Stimulated activated CD8-positive, alpha-beta memory T cell treated with anti-CD3 and anti-CD28 coated beads, Interleukin-2, amount 100 ng/mL, for 48 hours (primary cell): ENCODE measurements at regions not wholly inside any gene's neighbourhood (a gene's known extent, or its start where the extent isn't known, plus 50 kb on each side); places are given as distances from the start of the nearest gene placed in this dataset.
"Not testable (repeated sequence)": the region's sequence is repeated elsewhere in the genome, so short reads cannot be mapped to it uniquely, and the experiment has no call there.

Experiments used
- DNase-seq, 2 donors: peaks; one replicate each; pipeline ENCODE4 v3.0.0-alpha.2; 2020; ENCODE audit warnings: low read depth in 2 of 2

DNA sequence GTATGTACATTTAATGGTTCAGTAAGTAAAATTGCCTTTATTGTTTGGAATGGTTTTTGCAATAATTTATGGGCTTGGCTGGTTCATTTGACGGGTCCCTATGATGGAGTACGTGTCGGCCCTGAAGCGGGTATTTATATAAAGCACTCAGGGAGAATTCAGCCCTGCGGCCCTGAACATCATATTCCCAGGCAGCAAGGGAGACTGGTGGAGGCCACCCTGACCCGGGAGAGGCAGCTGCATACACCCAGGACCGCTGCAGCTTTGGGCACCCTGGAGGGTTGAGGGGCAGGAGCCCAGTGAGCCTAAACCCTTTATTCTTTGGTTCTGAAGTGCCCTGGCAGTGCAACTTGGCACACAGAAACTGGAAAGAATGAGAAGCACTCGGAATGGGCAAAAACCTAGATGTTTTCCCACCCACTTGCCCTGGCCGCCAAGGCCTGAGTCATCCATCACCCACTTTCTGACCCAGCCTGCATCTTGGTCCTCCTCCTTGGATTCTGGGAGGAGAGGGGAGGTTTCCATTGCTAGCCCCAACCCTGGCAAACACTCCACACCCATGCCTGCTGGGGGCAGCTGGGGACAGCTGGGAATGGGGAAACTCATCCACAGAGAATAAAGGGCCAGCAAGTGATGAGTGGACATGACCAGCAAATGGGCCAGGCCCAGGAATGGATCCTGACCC lies 162.2 kb upstream of the TNRC6C start:
- no peak for DNase-seq

DNA sequence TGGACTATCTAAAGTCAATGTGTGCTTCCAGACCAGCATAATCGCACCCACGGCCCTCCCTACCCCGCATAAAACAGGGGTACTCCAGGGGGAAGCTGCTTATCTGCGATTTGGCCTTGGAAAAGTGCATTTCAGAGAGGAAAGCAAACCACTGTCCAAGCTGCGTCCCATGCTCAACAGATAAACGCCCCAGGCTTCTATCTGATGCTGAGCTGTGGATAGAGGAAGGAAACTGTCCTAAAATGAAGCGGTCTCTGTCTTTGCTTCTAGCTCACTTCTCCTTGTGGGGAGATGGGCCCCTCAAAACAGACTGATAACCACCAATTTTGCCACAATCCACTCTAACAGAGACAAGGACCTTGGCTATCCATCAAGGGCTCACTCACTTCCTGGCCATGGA lies 160.5 kb upstream of the TNRC6C start:
- no peak for DNase-seq

DNA sequence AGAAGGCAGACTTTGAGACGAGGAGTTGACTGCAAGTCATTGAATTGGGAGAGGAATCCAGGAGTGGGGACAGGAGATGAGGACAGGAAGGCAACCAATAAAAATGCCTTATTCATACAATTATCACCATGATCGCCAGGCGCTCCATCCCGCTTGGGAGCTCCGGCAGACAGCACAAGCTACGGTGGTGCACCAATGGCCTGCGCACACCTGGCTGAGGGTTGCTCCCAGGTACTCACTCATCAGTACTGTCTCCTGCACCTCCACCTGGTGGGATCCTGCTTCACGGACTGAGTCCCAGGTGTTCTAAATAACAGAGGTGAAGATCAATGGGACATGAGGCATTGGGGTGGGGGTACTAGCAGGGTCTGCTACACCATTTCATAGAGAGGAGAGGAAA lies 160.0 kb upstream of the TNRC6C start:
- DNase-seq, result no peak

GRCh38 chr17:77800816-77801215 lies 157.7 kb upstream of the TNRC6C start:
- DNase-seq, result no peak

GRCh38 chr17:77801545-77802332 lies 156.8 kb upstream of the TNRC6C start:
- DNase-seq, result no peak

DNA sequence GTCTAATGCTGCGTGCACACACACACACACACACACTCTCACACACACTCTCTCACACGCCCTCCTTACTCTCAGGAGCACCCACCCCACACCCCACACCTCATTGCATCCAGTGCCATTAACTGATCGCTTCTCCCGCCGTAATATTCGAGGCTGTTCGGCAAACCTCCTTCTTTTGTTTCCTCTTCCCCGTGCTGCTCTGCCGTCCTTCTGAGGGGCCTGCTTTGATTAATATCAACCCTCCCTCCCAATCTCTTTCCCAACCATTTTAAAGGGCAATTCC lies 156.2 kb upstream of the TNRC6C start:
- no peak for DNase-seq

DNA sequence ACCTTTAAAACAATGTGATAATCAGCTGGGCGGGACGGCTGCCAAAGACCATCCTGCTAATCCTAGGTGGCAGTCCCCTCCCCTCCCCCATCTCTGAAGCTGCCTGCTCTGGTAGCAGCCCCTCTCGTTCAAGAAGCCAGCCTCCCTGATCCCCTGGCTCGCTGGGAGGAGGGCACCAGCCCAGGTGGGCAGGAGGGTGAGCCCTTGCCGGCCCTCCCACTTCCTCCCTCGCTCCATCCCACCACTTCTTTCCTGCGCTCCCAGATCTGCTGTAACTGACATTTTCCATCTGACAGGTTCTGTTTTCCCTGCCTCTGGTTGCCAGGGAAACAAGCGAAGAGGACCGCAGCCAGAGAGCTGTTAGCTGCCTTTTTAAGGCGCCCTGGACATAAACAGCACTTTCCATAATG lies 155.7 kb upstream of the TNRC6C start:
- DNase-seq, result no peak

- no peak for DNase-seq
These were observed 154.8 kb upstream of the TNRC6C start for GRCh38 chr17:77803726-77804125.

DNA sequence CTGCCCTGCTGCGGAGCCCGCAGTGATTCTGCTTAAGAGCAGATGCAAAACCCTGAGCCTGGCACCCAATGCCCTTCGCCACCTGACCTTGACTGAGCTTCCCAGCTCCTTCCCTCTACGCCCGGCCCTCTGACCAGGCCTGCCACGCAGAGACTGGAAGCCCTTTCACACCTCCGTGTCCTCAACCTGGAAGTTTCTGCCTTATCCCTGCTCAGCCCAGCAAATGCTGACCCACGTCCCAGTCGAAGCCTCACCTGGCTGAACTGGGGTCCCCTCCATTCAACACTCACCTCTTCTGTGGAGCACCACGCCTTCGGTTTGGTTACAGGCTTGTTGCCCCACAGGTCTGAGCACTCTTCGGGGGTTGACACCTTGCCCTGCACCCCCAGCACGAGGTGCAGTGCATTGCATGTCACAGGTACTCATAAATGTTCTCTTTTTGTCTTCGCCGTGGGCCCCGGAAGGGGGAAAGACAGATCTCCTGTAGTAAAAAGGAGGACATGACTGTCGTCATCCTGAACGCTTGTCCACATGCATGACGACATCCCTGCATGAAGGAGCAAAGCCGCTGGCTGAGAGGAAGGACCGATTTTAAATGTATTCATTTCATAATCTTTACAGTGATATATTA lies 153.6 kb upstream of the TNRC6C start:
- DNase-seq, result no peak

- DNase-seq, result not testable (repeated sequence)
These were observed 152.5 kb upstream of the TNRC6C start for GRCh38 chr17:77805970-77806369.

GRCh38 chr17:77807051-77807745 lies 151.3 kb upstream of the TNRC6C start:
- no peak for DNase-seq

DNA sequence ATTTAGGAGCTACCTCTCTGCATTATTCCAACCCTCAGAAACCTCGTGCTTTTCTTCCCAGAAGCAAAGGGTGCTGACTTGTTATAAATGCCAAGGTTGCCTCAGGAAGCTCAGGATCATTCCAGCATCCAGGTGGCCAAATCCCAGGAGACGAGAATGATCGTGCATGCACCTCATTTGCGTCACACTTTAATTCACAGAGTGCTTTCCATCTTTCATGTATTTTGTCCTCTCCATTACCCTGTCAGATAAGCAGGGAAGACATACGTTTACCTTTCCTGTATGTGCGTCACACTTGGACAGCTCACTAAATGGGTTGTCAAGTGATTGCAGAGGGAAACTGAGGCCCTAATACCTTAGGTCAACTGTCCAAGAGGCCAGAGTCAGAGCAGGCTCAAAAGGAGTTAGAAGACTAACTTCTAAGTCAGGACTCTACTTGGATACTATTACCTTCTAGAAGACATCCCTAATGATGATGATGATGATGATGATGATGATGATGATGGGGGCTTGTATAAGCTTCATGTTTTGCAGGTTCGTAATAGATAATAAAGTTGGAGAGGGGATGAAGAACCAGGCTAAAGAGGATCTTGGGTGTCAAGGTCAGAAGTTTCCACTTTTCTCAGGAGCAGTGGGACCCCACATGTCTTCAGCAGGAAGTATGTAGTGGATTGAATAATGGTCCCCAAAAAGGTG lies 150.6 kb upstream of the TNRC6C start:
- DNase-seq, result no peak

- no peak for DNase-seq
These were observed 149.6 kb upstream of the TNRC6C start for GRCh38 chr17:77808686-77809425.

GRCh38 chr17:77809814-77810213 lies 148.7 kb upstream of the TNRC6C start:
- DNase-seq, result no peak

- no peak for DNase-seq
These were observed 148.0 kb upstream of the TNRC6C start for GRCh38 chr17:77810536-77810935.

DNA sequence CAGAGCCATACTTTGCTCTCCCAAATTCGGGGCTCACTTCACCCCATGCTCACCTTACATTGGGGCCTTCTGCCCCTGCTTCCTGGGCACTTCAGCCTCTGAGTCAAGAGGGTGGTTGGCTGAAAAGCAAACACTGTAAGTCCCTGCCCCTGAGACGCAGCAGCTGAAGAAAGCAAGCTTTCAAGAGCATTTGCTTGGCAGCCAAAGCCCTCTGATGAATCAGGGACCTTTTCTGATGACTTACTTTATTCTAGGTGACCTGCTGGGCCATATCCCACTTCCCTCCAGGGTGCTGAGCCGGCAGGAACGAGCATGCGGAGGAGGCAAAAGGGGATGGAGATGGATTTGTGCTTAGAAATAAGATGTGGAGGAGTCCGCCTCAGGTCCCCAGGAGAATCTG lies 147.0 kb upstream of the TNRC6C start:
- DNase-seq, result no peak

- DNase-seq, result no peak
These were observed 144.3 kb upstream of the TNRC6C start for GRCh38 chr17:77814091-77814772.

GRCh38 chr17:77815127-77815905 lies 143.2 kb upstream of the TNRC6C start:
- DNase-seq, result no peak

DNA sequence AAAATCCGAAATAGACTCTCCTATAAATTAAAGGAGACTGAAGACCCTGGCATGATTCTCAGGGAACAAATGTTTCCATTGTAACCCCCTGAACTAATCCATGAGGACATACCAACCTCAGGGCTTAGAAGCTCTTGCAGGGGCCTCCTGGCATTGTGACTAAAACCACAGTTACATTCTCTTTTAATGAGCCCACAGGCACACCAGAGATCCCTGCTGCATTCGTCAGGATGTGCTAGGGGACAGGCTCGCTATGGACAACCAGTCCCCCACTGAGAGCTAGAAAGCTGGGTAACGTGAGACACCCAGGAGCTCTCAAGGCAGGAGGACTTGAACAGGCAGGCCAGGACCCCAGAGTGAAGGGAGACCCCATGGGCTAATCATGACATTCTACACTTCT lies 140.6 kb upstream of the TNRC6C start:
- DNase-seq, result no peak

- DNase-seq, result no peak
These were observed 139.0 kb upstream of the TNRC6C start for GRCh38 chr17:77819497-77819896.
